HCT116 (cell line): ENCODE measurements at regions not wholly inside any gene's neighbourhood (a gene's known extent, or its start where the extent isn't known, plus 50 kb on each side); places are given as distances from the start of the nearest gene placed in this dataset.

Experiments
- ATAC-seq: fragments of 200-7000 bp; cut with Tn5 transposase; 2 replicates; pipeline ENCODE4 v1.9.1; 2020; ENCODE audit warnings: mild to moderate bottlenecking, moderate library complexity
- BruUV-seq: library from RNA; stranded (reverse); fragments of 400-500 nt; replicated peaks from 2 replicates; lab custom pipeline; 2021; lab: Mats Ljungman, UMichigan
- CTCF ChIA-PET: fragments of 300-600 bp; sonication (Branson Sonifier 250); formaldehyde crosslinking; loops from one replicate; lab custom pipeline; 2021; ENCODE audit warnings: antibody characterized with exemption; lab: Charles Lee
- POLR2A ChIA-PET: fragments of 300-600, 350-600 bp; sonication (Branson Sonifier 250); formaldehyde crosslinking; loops from one replicate; lab custom pipeline; 2021; ENCODE audit warnings: antibody characterized with exemption; lab: Charles Lee
- RAD21 ChIA-PET, 2 experiments: fragments of 300-600 bp; sonication (Branson Sonifier 250); formaldehyde crosslinking; loops; one replicate each; lab custom pipeline; 2023; ENCODE audit warnings: low total read pairs in 2 of 2; ENCODE audit not compliant: uncharacterized antibody in 2 of 2, unreplicated experiment in 2 of 2, low non-redundant PET in 1 of 2; lab: Charles Lee
- DNase-seq: peaks from one replicate; pipeline ENCODE4 v3.0.0-alpha.2; 2010; ENCODE audit warnings: low read depth, low spot score
- H2AFZ ChIP-seq: fragments of 200-600 bp; shearing (Covaris generic), sonication (generic); 2 replicates; pipeline ENCODE4 v1.6.1; 2017; ENCODE audit warnings: low read depth, mixed run types, mixed read lengths, antibody characterized with exemption, low read length; ENCODE audit not compliant: poor library complexity, severe bottlenecking
- H3K27ac ChIP-seq: 2 replicates; pipeline ENCODE4 v1.5.1; 2012; ENCODE audit warnings: low read depth, low read length
- H3K27me3 ChIP-seq: fragments of 200-600 bp; sonication (generic); 2 replicates; pipeline ENCODE4 v1.6.1; 2016; ENCODE audit warnings: mixed run types, low read length, mixed read lengths; ENCODE audit not compliant: insufficient read depth
- H3K36me3 ChIP-seq, 2 experiments: fragments of 200-500 bp in 1 of 2; fragments of 200-600 bp in 1 of 2; sonication (Bioruptor generic) in 1 of 2; sonication (generic) in 1 of 2; 2 replicates each; pipeline versions ENCODE4 v1.5.1 to v1.6.1; 2014 to 2016; ENCODE audit warnings: low read length in 2 of 2, inconsistent platforms in 1 of 2, mixed read lengths in 1 of 2, mixed run types in 1 of 2; ENCODE audit not compliant: insufficient read depth in 2 of 2, control insufficient read depth in 1 of 2
- H3K4me1 ChIP-seq, 2 experiments: fragments of 200-600 bp in 1 of 2; sonication (generic) in 1 of 2; 2 replicates each; pipeline versions ENCODE4 v1.5.1 to v1.6.1; 2012 to 2017; ENCODE audit warnings: low read length in 2 of 2, inconsistent platforms in 1 of 2, mild to moderate bottlenecking in 1 of 2, mixed read lengths in 1 of 2, mixed run types in 1 of 2, moderate library complexity in 1 of 2; ENCODE audit not compliant: insufficient read depth in 2 of 2, control insufficient read depth in 1 of 2
- H3K4me2 ChIP-seq: fragments of 200-600 bp; sonication (generic); 2 replicates; pipeline ENCODE4 v1.6.1; 2017; ENCODE audit warnings: mixed run types, low read length, mixed read lengths
- H3K4me3 ChIP-seq, 2 experiments: fragments of 200-600 bp in 1 of 2; sonication (generic) in 1 of 2; replicated peaks in 1 of 2; 2 replicates each; pipeline ENCODE4 v1.5.1; 2011 to 2016; ENCODE audit warnings: low read length in 2 of 2, control low read depth in 1 of 2, low read depth in 1 of 2, mild to moderate bottlenecking in 1 of 2, mixed read lengths in 1 of 2, mixed run types in 1 of 2
- H3K79me2 ChIP-seq: fragments of 200-600 bp; sonication (generic); 2 replicates; pipeline ENCODE4 v1.6.1; 2017; ENCODE audit warnings: mild to moderate bottlenecking, mixed run types, low read length, moderate library complexity, mixed read lengths; ENCODE audit not compliant: insufficient read depth
- H3K9ac ChIP-seq: fragments of 200-600 bp; sonication (generic); 2 replicates; pipeline ENCODE4 v1.6.1; 2016; ENCODE audit warnings: low read length, mixed read lengths
- H3K9me2 ChIP-seq: fragments of 200-600 bp; sonication (generic), shearing (Covaris generic); 2 replicates; pipeline ENCODE4 v1.6.1; 2017; ENCODE audit warnings: mixed run types, mild to moderate bottlenecking, moderate library complexity; ENCODE audit not compliant: insufficient read depth
- H3K9me3 ChIP-seq, 2 experiments: fragments of 200-500 bp in 1 of 2; fragments of 200-600 bp in 1 of 2; sonication (Bioruptor generic) in 1 of 2; sonication (generic) in 1 of 2; 2 replicates each; pipeline ENCODE4 v1.6.1; 2014 to 2017; ENCODE audit warnings: low read length in 2 of 2, mixed read lengths in 2 of 2, inconsistent platforms in 1 of 2, low read depth in 1 of 2, mild to moderate bottlenecking in 1 of 2, mixed run types in 1 of 2, moderate library complexity in 1 of 2; ENCODE audit not compliant: control insufficient read depth in 1 of 2, insufficient read depth in 1 of 2
- H4K20me1 ChIP-seq: fragments of 200-600 bp; sonication (generic), shearing (Covaris generic); 2 replicates; pipeline ENCODE4 v1.6.1; 2017; ENCODE audit warnings: mixed run types, mild to moderate bottlenecking, moderate library complexity; ENCODE audit not compliant: insufficient read depth
- EGR1 ChIP-seq: IDR thresholded peaks from 2 replicates; pipeline ENCODE4 v1.6.1; 2012; ENCODE audit warnings: low read depth
- EZH2 ChIP-seq: fragments of 200-600 bp; sonication (generic); IDR thresholded peaks from 2 replicates; pipeline ENCODE4 v1.6.1; 2017; ENCODE audit warnings: antibody characterized with exemption, mixed run types
- EZH2phosphoT487 ChIP-seq: fragments of 200-600 bp; IDR thresholded peaks from 2 replicates; pipeline ENCODE4 v1.6.1; 2018; ENCODE audit warnings: antibody characterized with exemption, borderline replicate concordance
- FOSL1 ChIP-seq: IDR thresholded peaks from 2 replicates; pipeline ENCODE4 v1.6.1; 2012; ENCODE audit warnings: low read depth
- MAX ChIP-seq: IDR thresholded peaks from 2 replicates; pipeline ENCODE4 v1.6.1; 2012
- POLR2A ChIP-seq: IDR thresholded peaks from 2 replicates; pipeline ENCODE4 v1.7.0; 2011; ENCODE audit warnings: borderline replicate concordance; ENCODE audit not compliant: insufficient read depth, insufficient read length; ENCODE audit errors: extremely low read depth
- REST ChIP-seq: IDR thresholded peaks from 2 replicates; pipeline ENCODE4 v1.6.1; 2012; ENCODE audit warnings: low read depth
- SIN3A ChIP-seq: IDR thresholded peaks from 2 replicates; pipeline ENCODE4 v1.6.1; 2012; ENCODE audit warnings: low read depth
- SP1 ChIP-seq: IDR thresholded peaks from 2 replicates; pipeline ENCODE4 v1.6.1; 2012; ENCODE audit warnings: low read depth
- SRF ChIP-seq: IDR thresholded peaks from 2 replicates; pipeline ENCODE4 v1.6.1; 2012; ENCODE audit warnings: low read depth
- ZFX ChIP-seq: fragments of 450-650 bp; IDR thresholded peaks from 2 replicates; pipeline ENCODE4 v1.6.1; 2017
- intact Hi-C: fragments of 100-400 bp; cut with micrococcal nuclease; formaldehyde crosslinking; loops from 2 replicates; pipeline ENCODE4 v1.10.0; 2022
- TF ChIP-seq, protein P1 (sequence below): IDR thresholded peaks from 2 replicates; pipeline ENCODE4 v1.6.1; 2012

- BruUV-seq: no TSS peak
- no peak overlapping the region for H3K4me2 ChIP-seq
- H3K9ac ChIP-seq: no peak overlapping the region
- H3K4me1 ChIP-seq: no peaks in the 10 kb centered on the region
- H2AFZ ChIP-seq: no peak overlapping the region
- intact Hi-C loops: no loop called here
- CTCF ChIA-PET: no interaction called here
- POLR2A ChIA-PET: no interaction called here
- H3K4me3 ChIP-seq: no peak overlapping the region
- H3K9me2 ChIP-seq: no peaks in the 10 kb centered on the region
- TF ChIP-seq EZH2 (no peak), FOSL1 (no peak), SRF (no peak), MAX (no peak), EZH2phosphoT487 (no peak), SIN3A (no peak), REST (no peak), EGR1 (no peak), POLR2A (no peak), SP1 (no peak), ZFX (no peak)
- TF ChIP-seq, protein P1, sequence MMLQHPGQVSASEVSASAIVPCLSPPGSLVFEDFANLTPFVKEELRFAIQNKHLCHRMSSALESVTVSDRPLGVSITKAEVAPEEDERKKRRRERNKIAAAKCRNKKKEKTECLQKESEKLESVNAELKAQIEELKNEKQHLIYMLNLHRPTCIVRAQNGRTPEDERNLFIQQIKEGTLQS: no peak
- H4K20me1 ChIP-seq: no peaks in the 10 kb centered on the region
- DNase-seq (no peak), ATAC-seq (no peak)
- peaks cover 13% of the 10 kb centered on the region for H3K27me3 ChIP-seq
- RAD21 ChIA-PET: no interaction called here
- no peaks in the 10 kb centered on the region for H3K79me2 ChIP-seq
- H3K27ac ChIP-seq: no peak overlapping the region
- H3K36me3 ChIP-seq: no peaks in the 10 kb centered on the region
- no peaks in the 10 kb centered on the region for H3K9me3 ChIP-seq
These were observed 149.2 kb upstream of the RAI2 start for GRCh38 chrX:18010253-18010652.
